ENCODE measurements at regions not wholly inside any gene's neighbourhood (a gene's known extent, or its start where the extent isn't known, plus 50 kb on each side); places are given as distances from the start of the nearest gene placed in this dataset.

- TF ChIP-seq CTCF (IDR thresholded peaks at IDR 0.05) (no peak), POLR2A (IDR thresholded peaks at IDR 0.05) (no peak)
Measured at GRCh38 chr10:36488579-36488978, 636.8 kb upstream of the ANKRD30A start.
